ENCODE measurements at regions not wholly inside any gene's neighbourhood (a gene's known extent, or its start where the extent isn't known, plus 50 kb on each side); places are given as distances from the start of the nearest gene placed in this dataset.
A peak's percentile ranks its signal among the peaks of the same experiment; 100 is the strongest.

- Mint-ChIP-seq H3K9me3 (no peaks in the 10 kb centered on the region), H3K27ac (no peak overlapping the region), H3K4me3 (no peak overlapping the region), H3K27me3 (ENCODE audit: low read depth) (peaks cover 3% of the 10 kb centered on the region), H3K4me1 (no peaks in the 10 kb centered on the region), H3K36me3 (ENCODE audit: low read depth) (no peaks in the 10 kb centered on the region)
- no peak for TF ChIP-seq CTCF (IDR thresholded peaks at IDR 0.05; ENCODE audit: unreplicated experiment in 3 of 3)
Observed at GRCh38 chr4:33255507-33255906, 2535.3 kb downstream of the PCDH7 start.

GRCh38 chr4:33262824-33263223 is 2542.7 kb downstream of the PCDH7 start:
- Mint-ChIP-seq H3K4me3 (no peak overlapping the region), H3K36me3 (ENCODE audit: low read depth) (no peaks in the 10 kb centered on the region), H3K27ac (peak overlapping the region in 1 of 3 experiments; percentile 9), H3K4me1 (peaks cover 4% of the 10 kb centered on the region), H3K9me3 (no peaks in the 10 kb centered on the region), H3K27me3 (ENCODE audit: low read depth) (peaks cover 4% of the 10 kb centered on the region)
- no peak for TF ChIP-seq CTCF (IDR thresholded peaks at IDR 0.05; ENCODE audit: unreplicated experiment in 3 of 3)

- Mint-ChIP-seq H3K9me3 (no peaks in the 10 kb centered on the region), H3K4me1 (no peaks in the 10 kb centered on the region), H3K27ac (no peak overlapping the region), H3K27me3 (ENCODE audit: low read depth) (peaks cover 3% of the 10 kb centered on the region), H3K36me3 (ENCODE audit: low read depth) (no peaks in the 10 kb centered on the region), H3K4me3 (no peak overlapping the region)
- no peak for TF ChIP-seq CTCF (IDR thresholded peaks at IDR 0.05; ENCODE audit: unreplicated experiment in 3 of 3)
Observed at GRCh38 chr4:33268776-33269175, 2548.6 kb downstream of the PCDH7 start.

- Mint-ChIP-seq H3K4me1 (no peaks in the 10 kb centered on the region), H3K27ac (no peak overlapping the region), H3K9me3 (no peaks in the 10 kb centered on the region), H3K4me3 (no peak overlapping the region), H3K36me3 (ENCODE audit: low read depth) (no peaks in the 10 kb centered on the region), H3K27me3 (ENCODE audit: low read depth) (peaks cover 3% of the 10 kb centered on the region)
- no peak for TF ChIP-seq CTCF (IDR thresholded peaks at IDR 0.05; ENCODE audit: unreplicated experiment in 3 of 3)
Observed at GRCh38 chr4:33270403-33270802, 2550.2 kb downstream of the PCDH7 start.

GRCh38 chr4:33272722-33273121 is 2552.6 kb downstream of the PCDH7 start:
- Mint-ChIP-seq H3K36me3 (ENCODE audit: low read depth) (no peaks in the 10 kb centered on the region), H3K9me3 (no peaks in the 10 kb centered on the region), H3K4me3 (no peak overlapping the region), H3K4me1 (no peaks in the 10 kb centered on the region), H3K27me3 (ENCODE audit: low read depth) (peaks cover 3% of the 10 kb centered on the region), H3K27ac (no peak overlapping the region)
- no peak for TF ChIP-seq CTCF (IDR thresholded peaks at IDR 0.05; ENCODE audit: unreplicated experiment in 3 of 3)

- H3K27me3 Mint-ChIP-seq (ENCODE audit: low read depth), result no peaks in the 10 kb centered on the region
Observed at GRCh38 chr4:33283818-33284217, 2563.6 kb downstream of the PCDH7 start.

More at GRCh38 chr4:33283818-33284217, 2563.6 kb downstream of the PCDH7 start:
- no peak overlapping the region for H3K4me3 Mint-ChIP-seq
- no peaks in the 10 kb centered on the region for H3K9me3 Mint-ChIP-seq
- H3K27ac Mint-ChIP-seq, result no peak overlapping the region
- no peak for TF ChIP-seq CTCF (IDR thresholded peaks at IDR 0.05; ENCODE audit: unreplicated experiment in 3 of 3)
- H3K4me1 Mint-ChIP-seq, result no peaks in the 10 kb centered on the region
- H3K36me3 Mint-ChIP-seq (ENCODE audit: low read depth), result no peaks in the 10 kb centered on the region

Measured in nephron (organoid).